Progenitor cell of endocrine pancreas (in vitro differentiated cells): ENCODE measurements at regions not wholly inside any gene's neighbourhood (a gene's known extent, or its start where the extent isn't known, plus 50 kb on each side); places are given as distances from the start of the nearest gene placed in this dataset.

ENCODE experiments used
- DNase-seq: peaks from one replicate; pipeline ENCODE4 v3.0.0; 2021; ENCODE audit warnings: low spot score; ENCODE audit not compliant: unreplicated experiment
- H3K27ac Mint-ChIP-seq: 2 replicates; pipeline ENCODE4 v1.8.0; 2021; ENCODE audit warnings: mild to moderate bottlenecking, moderate library complexity, mixed read lengths
- H3K27me3 Mint-ChIP-seq: 2 replicates; pipeline ENCODE4 v1.8.0; 2021; ENCODE audit warnings: mixed read lengths
- H3K36me3 Mint-ChIP-seq: 2 replicates; pipeline ENCODE4 v1.8.0; 2022; ENCODE audit warnings: mixed read lengths; ENCODE audit not compliant: insufficient read depth
- H3K4me1 Mint-ChIP-seq: 2 replicates; pipeline ENCODE4 v1.8.0; 2021; ENCODE audit warnings: low read depth, mixed read lengths
- H3K4me3 Mint-ChIP-seq: 2 replicates; pipeline ENCODE4 v1.8.0; 2021; ENCODE audit warnings: low read depth, mild to moderate bottlenecking, moderate library complexity, mixed read lengths
- H3K9me3 Mint-ChIP-seq: 2 replicates; pipeline ENCODE4 v1.8.0; 2021; ENCODE audit warnings: low read depth, mixed read lengths
- CTCF ChIP-seq: fragments of 200-600 bp; sonication (generic); IDR thresholded peaks from one replicate; pipeline ENCODE4 v1.5.0; 2021; ENCODE audit warnings: antibody characterized with exemption, mild to moderate bottlenecking; ENCODE audit not compliant: unreplicated experiment

GRCh38 chr21:16908077-16908476, 604.8 kb upstream of the CXADR start:
- Mint-ChIP-seq H3K9me3 (no peaks in the 10 kb centered on the region), H3K27ac (no peak overlapping the region), H3K4me1 (peaks cover 3% of the 10 kb centered on the region), H3K36me3 (no peaks in the 10 kb centered on the region), H3K27me3 (no peaks in the 10 kb centered on the region), H3K4me3 (no peak overlapping the region)
- DNase-seq, result no peak
- no peak for TF ChIP-seq CTCF

GRCh38 chr21:16910435-16911165, 602.2 kb upstream of the CXADR start:
- Mint-ChIP-seq H3K4me1 (peaks cover 3% of the 10 kb centered on the region), H3K4me3 (no peak overlapping the region), H3K27ac (no peak overlapping the region), H3K9me3 (peaks cover 3% of the 10 kb centered on the region), H3K27me3 (no peaks in the 10 kb centered on the region), H3K36me3 (no peaks in the 10 kb centered on the region)
- no peak for DNase-seq
- no peak for TF ChIP-seq CTCF

GRCh38 chr21:16911166-16911607, 601.7 kb upstream of the CXADR start:
- Mint-ChIP-seq H3K4me3 (no peak overlapping the region), H3K4me1 (peaks cover 3% of the 10 kb centered on the region), H3K36me3 (no peaks in the 10 kb centered on the region), H3K9me3 (peaks cover 3% of the 10 kb centered on the region), H3K27ac (no peak overlapping the region), H3K27me3 (no peaks in the 10 kb centered on the region)
- no peak for TF ChIP-seq CTCF
- DNase-seq, result no peak

GRCh38 chr21:16912075-16912474, 600.8 kb upstream of the CXADR start:
- TF ChIP-seq CTCF, result no peak
- Mint-ChIP-seq H3K4me3 (no peak overlapping the region), H3K4me1 (no peaks in the 10 kb centered on the region), H3K27me3 (no peaks in the 10 kb centered on the region), H3K27ac (no peak overlapping the region), H3K36me3 (no peaks in the 10 kb centered on the region), H3K9me3 (peaks cover 3% of the 10 kb centered on the region)
- DNase-seq, result no peak

GRCh38 chr21:16913010-16913409, 599.8 kb upstream of the CXADR start:
- Mint-ChIP-seq H3K4me1 (no peaks in the 10 kb centered on the region), H3K9me3 (peaks cover 3% of the 10 kb centered on the region), H3K27ac (no peak overlapping the region), H3K36me3 (no peaks in the 10 kb centered on the region), H3K4me3 (no peak overlapping the region), H3K27me3 (no peaks in the 10 kb centered on the region)
- no peak for TF ChIP-seq CTCF
- no peak for DNase-seq
